Hepatocyte (in vitro differentiated cells): ENCODE measurements at regions not wholly inside any gene's neighbourhood (a gene's known extent, or its start where the extent isn't known, plus 50 kb on each side); places are given as distances from the start of the nearest gene placed in this dataset.

Experiments used
- DNase-seq: peaks from one replicate; pipeline ENCODE4 v3.0.0-alpha.2; 2016; ENCODE audit warnings: low spot score
- H2AFZ ChIP-seq: fragments of 200-600 bp; sonication (generic); 2 replicates; pipeline ENCODE4 v1.6.0; 2016; ENCODE audit warnings: antibody characterized with exemption, mild to moderate bottlenecking
- H3K27ac ChIP-seq: fragments of 200-600 bp; sonication (generic); 2 replicates; pipeline ENCODE4 v1.5.1; 2016; ENCODE audit warnings: mild to moderate bottlenecking
- H3K27me3 ChIP-seq: fragments of 200-600 bp; sonication (generic); 2 replicates; pipeline ENCODE4 v1.6.1; 2016
- H3K36me3 ChIP-seq: fragments of 200-600 bp; sonication (generic); replicated peaks from 2 replicates; pipeline ENCODE4 v1.5.1; 2016; ENCODE audit warnings: low read depth; ENCODE audit not compliant: insufficient read depth
- H3K4me1 ChIP-seq: fragments of 200-600 bp; sonication (generic); 2 replicates; pipeline ENCODE4 v1.5.1; 2016; ENCODE audit warnings: mild to moderate bottlenecking, moderate library complexity; ENCODE audit not compliant: insufficient read depth
- H3K4me2 ChIP-seq: fragments of 200-600 bp; sonication (generic); 2 replicates; pipeline ENCODE4 v1.6.0; 2016
- H3K4me3 ChIP-seq: fragments of 200-600 bp; sonication (generic); 2 replicates; pipeline ENCODE4 v1.5.1; 2016; ENCODE audit warnings: mild to moderate bottlenecking
- H3K79me2 ChIP-seq: fragments of 200-600 bp; sonication (generic); 2 replicates; pipeline ENCODE4 v1.6.0; 2017; ENCODE audit warnings: mild to moderate bottlenecking
- H3K9me2 ChIP-seq: fragments of 200-600 bp; sonication (generic); replicated peaks from 2 replicates; pipeline ENCODE4 v1.6.0; 2017; ENCODE audit warnings: mild to moderate bottlenecking; ENCODE audit not compliant: insufficient read depth
- H3K9me3 ChIP-seq: fragments of 200-600 bp; sonication (generic); 2 replicates; pipeline ENCODE4 v1.5.1; 2016; ENCODE audit warnings: low read depth, mild to moderate bottlenecking
- H4K20me1 ChIP-seq: fragments of 200-600 bp; sonication (generic); 2 replicates; pipeline ENCODE4 v1.6.0; 2016; ENCODE audit warnings: mild to moderate bottlenecking; ENCODE audit not compliant: insufficient read depth, poor library complexity, severe bottlenecking
- CTCF ChIP-seq: fragments of 200-600 bp; sonication (generic); IDR thresholded peaks from 2 replicates; pipeline ENCODE4 v1.5.1; 2016; ENCODE audit warnings: antibody characterized with exemption, mild to moderate bottlenecking; ENCODE audit not compliant: poor library complexity
- EZH2 ChIP-seq: fragments of 200-600 bp; sonication (generic); IDR thresholded peaks from 2 replicates; pipeline ENCODE4 v1.6.1; 2016; ENCODE audit warnings: antibody characterized with exemption, mild to moderate bottlenecking, borderline replicate concordance
- EZH2phosphoT487 ChIP-seq: fragments of 200-600 bp; sonication (generic); IDR thresholded peaks from one replicate; pipeline ENCODE4 v1.6.1; 2018; ENCODE audit warnings: antibody characterized with exemption, mild to moderate bottlenecking, low read depth, moderate library complexity; ENCODE audit not compliant: unreplicated experiment, severe bottlenecking
- WGBS: methylation state at CpG from one replicate; pipeline ENCODE4 v1.1.6; 2016; ENCODE audit warnings: low lambda C conversion rate; ENCODE audit errors: missing lambda C conversion rate; 5-methylcytosine and 5-hydroxymethylcytosine counted together

DNA sequence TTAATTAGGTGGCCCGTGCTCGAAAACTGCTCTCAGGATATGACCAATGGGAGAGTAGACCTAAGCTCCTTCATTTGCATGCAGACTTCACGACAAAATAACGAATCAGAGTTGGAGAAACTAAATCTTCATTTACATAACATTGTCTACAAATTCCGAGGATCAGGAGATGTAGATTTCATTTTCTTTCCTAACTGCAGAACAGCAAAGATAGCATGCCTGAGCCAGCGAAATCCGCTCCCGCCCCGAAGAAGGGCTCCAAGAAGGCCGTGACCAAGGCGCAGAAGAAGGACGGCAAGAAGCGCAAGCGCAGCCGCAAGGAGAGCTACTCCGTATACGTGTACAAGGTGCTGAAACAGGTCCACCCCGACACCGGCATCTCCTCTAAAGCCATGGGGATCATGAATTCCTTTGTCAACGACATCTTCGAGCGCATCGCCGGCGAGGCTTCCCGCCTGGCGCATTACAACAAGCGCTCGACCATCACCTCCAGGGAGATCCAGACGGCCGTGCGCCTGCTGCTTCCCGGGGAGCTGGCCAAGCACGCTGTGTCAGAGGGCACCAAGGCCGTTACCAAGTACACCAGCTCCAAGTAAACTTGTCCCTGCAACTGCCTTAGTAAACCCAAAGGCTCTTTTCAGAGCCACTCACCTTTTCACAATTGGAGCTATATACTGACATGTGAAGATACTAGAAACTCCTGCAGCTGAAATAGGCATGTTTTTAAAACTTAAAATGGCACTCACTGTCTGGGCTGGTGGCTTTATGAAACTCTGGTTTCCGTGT lies 96.5 kb downstream of the HFE start:
- Histone ChIP-seq H3K9me2 (no peaks in the 10 kb centered on the region), H3K79me2 (no peaks in the 10 kb centered on the region), H3K4me3 (peak overlapping the region; percentile 14), H4K20me1 (no peaks in the 10 kb centered on the region), H2AFZ (peak overlapping the region; percentile 60), H3K36me3 (no peaks in the 10 kb centered on the region), H3K4me2 (peak overlapping the region; percentile 74), H3K4me1 (peaks cover 8% of the 10 kb centered on the region), H3K27ac (peak overlapping the region; percentile 70), H3K9me3 (no peaks in the 10 kb centered on the region), H3K27me3 (no peaks in the 10 kb centered on the region)
- peak; percentile 80 for DNase-seq
- WGBS: 2% methylated on average over 36 of the region's 36 CpGs
- TF ChIP-seq CTCF: no peak
- no peak for TF ChIP-seq EZH2

GRCh38 chr6:26184367-26184891 lies 97.2 kb downstream of the HFE start:
- Histone ChIP-seq H3K27me3 (no peaks in the 10 kb centered on the region), H3K27ac (peak overlapping the region; percentile 65), H3K36me3 (no peaks in the 10 kb centered on the region), H3K4me2 (peak overlapping the region; percentile 74), H3K9me3 (no peaks in the 10 kb centered on the region), H3K79me2 (no peaks in the 10 kb centered on the region), H3K9me2 (no peaks in the 10 kb centered on the region), H4K20me1 (no peaks in the 10 kb centered on the region), H3K4me3 (peak overlapping the region; percentile 11), H3K4me1 (peaks cover 8% of the 10 kb centered on the region), H2AFZ (no peak overlapping the region)
- no peak for DNase-seq
- no peak for TF ChIP-seq CTCF
- no peak for TF ChIP-seq EZH2phosphoT487
- TF ChIP-seq EZH2: no peak
- WGBS: 49% methylated on average over 10 of the region's 10 CpGs

DNA sequence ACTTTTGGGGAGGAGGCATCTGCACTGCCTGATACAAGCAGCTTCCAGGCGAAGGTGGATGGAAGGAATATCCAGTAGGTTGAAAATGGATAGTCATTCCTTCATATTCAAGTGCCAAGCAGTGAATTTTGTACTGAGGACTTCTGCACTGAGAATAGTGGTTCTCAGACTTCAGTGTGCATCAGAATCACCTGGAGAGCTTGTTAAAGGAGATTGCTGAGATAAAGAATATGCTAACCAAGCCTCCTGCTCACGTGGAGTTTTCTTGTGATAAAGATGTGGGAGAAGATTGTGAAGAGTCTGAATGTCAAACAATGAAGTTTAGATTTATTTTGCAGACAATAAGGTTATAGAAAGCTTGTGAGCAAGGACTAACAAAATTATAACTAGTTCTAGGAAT lies 97.8 kb downstream of the HFE start:
- no peak overlapping the region for H2AFZ ChIP-seq
- 65% methylated on average over 2 of the region's 2 CpGs for WGBS
- H3K9me2 ChIP-seq: no peaks in the 10 kb centered on the region
- H3K4me2 ChIP-seq: peak overlapping the region; percentile 74
- TF ChIP-seq EZH2phosphoT487 (no peak), EZH2 (no peak), CTCF (no peak)
- H3K36me3 ChIP-seq: no peaks in the 10 kb centered on the region
- H3K79me2 ChIP-seq: no peaks in the 10 kb centered on the region
- no peaks in the 10 kb centered on the region for H3K9me3 ChIP-seq
- no peaks in the 10 kb centered on the region for H4K20me1 ChIP-seq
- peak overlapping the region; percentile 65 for H3K27ac ChIP-seq
- H3K4me1 ChIP-seq: peaks cover 8% of the 10 kb centered on the region
- H3K27me3 ChIP-seq: no peaks in the 10 kb centered on the region
- DNase-seq: no peak
- H3K4me3 ChIP-seq: no peak overlapping the region
